OCI-LY7 (cell line): ENCODE measurements at regions not wholly inside any gene's neighbourhood (a gene's known extent, or its start where the extent isn't known, plus 50 kb on each side); places are given as distances from the start of the nearest gene placed in this dataset.

Experiments used
- BruUV-seq: library from RNA; stranded (reverse); fragments of 400-500 nt; replicated peaks from 2 replicates; lab custom pipeline; 2021; lab: Mats Ljungman, UMichigan
- CTCF ChIA-PET: fragments of 300-600 bp; sonication (Branson Sonifier 250); formaldehyde crosslinking; loops from one replicate; lab custom pipeline; 2022; ENCODE audit warnings: antibody characterized with exemption; ENCODE audit not compliant: unreplicated experiment; lab: Charles Lee
- POLR2A ChIA-PET: fragments of 300-600 bp; sonication (Branson Sonifier 250); formaldehyde crosslinking; loops from one replicate; lab custom pipeline; 2022; ENCODE audit warnings: antibody characterized with exemption; lab: Charles Lee
- DNase-seq: peaks from one replicate; pipeline ENCODE4 v3.0.0-alpha.2; 2015; ENCODE audit warnings: low spot score
- H2AFZ ChIP-seq: fragments of 200-600 bp; sonication (generic), shearing (Covaris generic); 2 replicates; pipeline ENCODE4 v1.6.1; 2014; ENCODE audit warnings: mild to moderate bottlenecking, antibody characterized with exemption, low read length, moderate library complexity
- H3K27ac ChIP-seq: fragments of 200-600 bp; sonication (generic); 2 replicates; pipeline ENCODE4 v1.5.1; 2014; ENCODE audit warnings: mixed run types, low read depth, mild to moderate bottlenecking, moderate library complexity, low read length, inconsistent platforms; ENCODE audit not compliant: poor library complexity, severe bottlenecking
- H3K36me3 ChIP-seq: fragments of 200-600 bp; sonication (generic); 2 replicates; pipeline ENCODE4 v1.6.1; 2014; ENCODE audit warnings: mild to moderate bottlenecking, antibody characterized with exemption, low read length, moderate library complexity, mixed read lengths; ENCODE audit not compliant: insufficient read depth
- H3K4me1 ChIP-seq: fragments of 200-600 bp; sonication (generic); 2 replicates; pipeline ENCODE4 v1.5.1; 2014; ENCODE audit warnings: mild to moderate bottlenecking, low read length; ENCODE audit not compliant: insufficient read depth, poor library complexity, severe bottlenecking
- H3K4me2 ChIP-seq: fragments of 200-600 bp; sonication (generic); 2 replicates; pipeline ENCODE4 v1.6.1; 2014; ENCODE audit warnings: mild to moderate bottlenecking, low read length
- H3K4me3 ChIP-seq: fragments of 200-600 bp; sonication (generic); 2 replicates; pipeline ENCODE4 v1.5.1; 2014; ENCODE audit warnings: mild to moderate bottlenecking, low read depth, low read length; ENCODE audit not compliant: poor library complexity, severe bottlenecking
- H3K79me2 ChIP-seq: fragments of 200-600 bp; sonication (generic); 2 replicates; pipeline ENCODE4 v1.6.1; 2016; ENCODE audit warnings: low read depth, mild to moderate bottlenecking, low read length, moderate library complexity, mixed read lengths; ENCODE audit not compliant: insufficient read depth
- H3K9me2 ChIP-seq: fragments of 200-600 bp; sonication (generic); 2 replicates; pipeline ENCODE4 v1.6.1; 2016; ENCODE audit warnings: mild to moderate bottlenecking, low read length, mixed read lengths; ENCODE audit not compliant: insufficient read depth
- H3K9me3 ChIP-seq: fragments of 200-600 bp; sonication (generic); 2 replicates; pipeline ENCODE4 v1.6.1; 2014; ENCODE audit warnings: mild to moderate bottlenecking, mixed run types, low read length, mixed read lengths
- H4K20me1 ChIP-seq: fragments of 200-600 bp; sonication (generic); 2 replicates; pipeline ENCODE4 v1.6.1; 2014; ENCODE audit warnings: mild to moderate bottlenecking, antibody characterized with exemption, low read length, moderate library complexity, mixed read lengths; ENCODE audit not compliant: insufficient read depth
- EZH2phosphoT487 ChIP-seq: fragments of 200-600 bp; sonication (generic); IDR thresholded peaks from 2 replicates; pipeline ENCODE4 v1.6.1; 2018; ENCODE audit warnings: low read depth, borderline replicate concordance, mild to moderate bottlenecking, mixed run types, antibody characterized with exemption, low read length, moderate library complexity, mixed read lengths
- intact Hi-C: fragments of 100-400 bp; cut with micrococcal nuclease; formaldehyde crosslinking; loops from one replicate; pipeline ENCODE4 v1.10.0; 2022; ENCODE audit not compliant: unreplicated experiment
- TF ChIP-seq, protein P1 (sequence below): fragments of 200-600 bp; sonication (generic); conservative IDR thresholded peaks from 2 replicates; pipeline ENCODE4 v1.5.1; 2014; ENCODE audit warnings: mild to moderate bottlenecking, antibody characterized with exemption, low read length, moderate library complexity, mixed read lengths

GRCh38 chr20:20869161-20869775, 156.8 kb upstream of the RALGAPA2 start:
- Histone ChIP-seq H3K9me3 (no peaks in the 10 kb centered on the region), H4K20me1 (no peaks in the 10 kb centered on the region), H3K4me2 (no peak overlapping the region), H3K27ac (no peak overlapping the region), H3K4me1 (no peaks in the 10 kb centered on the region), H3K79me2 (no peaks in the 10 kb centered on the region), H3K4me3 (no peak overlapping the region), H3K36me3 (no peaks in the 10 kb centered on the region), H2AFZ (no peak overlapping the region), H3K9me2 (no peaks in the 10 kb centered on the region)
- TF ChIP-seq, protein P1, sequence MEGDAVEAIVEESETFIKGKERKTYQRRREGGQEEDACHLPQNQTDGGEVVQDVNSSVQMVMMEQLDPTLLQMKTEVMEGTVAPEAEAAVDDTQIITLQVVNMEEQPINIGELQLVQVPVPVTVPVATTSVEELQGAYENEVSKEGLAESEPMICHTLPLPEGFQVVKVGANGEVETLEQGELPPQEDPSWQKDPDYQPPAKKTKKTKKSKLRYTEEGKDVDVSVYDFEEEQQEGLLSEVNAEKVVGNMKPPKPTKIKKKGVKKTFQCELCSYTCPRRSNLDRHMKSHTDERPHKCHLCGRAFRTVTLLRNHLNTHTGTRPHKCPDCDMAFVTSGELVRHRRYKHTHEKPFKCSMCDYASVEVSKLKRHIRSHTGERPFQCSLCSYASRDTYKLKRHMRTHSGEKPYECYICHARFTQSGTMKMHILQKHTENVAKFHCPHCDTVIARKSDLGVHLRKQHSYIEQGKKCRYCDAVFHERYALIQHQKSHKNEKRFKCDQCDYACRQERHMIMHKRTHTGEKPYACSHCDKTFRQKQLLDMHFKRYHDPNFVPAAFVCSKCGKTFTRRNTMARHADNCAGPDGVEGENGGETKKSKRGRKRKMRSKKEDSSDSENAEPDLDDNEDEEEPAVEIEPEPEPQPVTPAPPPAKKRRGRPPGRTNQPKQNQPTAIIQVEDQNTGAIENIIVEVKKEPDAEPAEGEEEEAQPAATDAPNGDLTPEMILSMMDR: no peak
- no peak for TF ChIP-seq EZH2phosphoT487
- no TSS peak for BruUV-seq
- ChIA-PET CTCF (no interaction called here), POLR2A (interaction anchor here (0.7 kb wide), 1 partner anchor 751 kb away, joined by 8 read pairs; no protein-coding TSS in a partner anchor)
- DNase-seq: no peak
- intact Hi-C loops: loop anchor here (10.0 kb wide), 2 partner anchors 366 to 706 kb away; no protein-coding TSS in a partner anchor

DNA sequence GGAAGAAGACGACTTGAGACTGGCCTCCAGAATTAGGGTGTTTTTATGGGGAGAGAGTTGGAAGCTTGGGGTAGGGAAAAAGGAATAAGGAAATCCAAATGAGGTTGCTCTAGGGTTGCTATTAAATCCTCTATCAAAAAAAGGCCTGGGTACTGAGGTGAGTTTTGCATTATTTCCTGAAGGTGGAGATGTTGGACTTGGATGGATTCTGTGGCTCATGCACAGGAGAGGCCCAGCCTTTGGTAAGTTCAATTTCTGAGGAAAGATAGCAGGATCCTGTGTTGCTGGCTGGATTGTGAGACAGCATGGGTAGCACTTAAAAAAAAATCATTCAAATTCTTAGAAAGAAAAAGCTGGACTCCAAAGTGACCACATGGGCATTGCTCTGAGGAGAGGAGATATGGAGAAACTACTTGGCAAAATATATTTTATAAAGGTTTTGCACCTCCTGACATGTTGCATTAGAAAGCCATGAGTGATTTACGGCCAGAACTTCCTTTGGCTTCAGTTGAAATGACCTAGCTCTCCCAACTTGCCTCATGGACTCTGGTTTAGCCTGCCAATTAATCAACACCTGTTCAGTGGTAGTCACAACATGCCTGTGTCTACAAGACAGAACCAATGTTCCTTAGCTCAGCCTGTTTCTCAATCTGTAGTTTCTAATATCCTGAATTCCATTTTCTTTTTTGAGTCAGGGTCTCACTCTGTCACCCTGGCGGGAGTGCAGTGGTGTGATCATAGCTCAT, 152.1 kb upstream of the RALGAPA2 start:
- H3K36me3 ChIP-seq: no peaks in the 10 kb centered on the region
- DNase-seq: no peak
- POLR2A ChIA-PET: interaction anchor here (0.6 to 0.7 kb wide), 3 partner anchors 17 to 614 kb away, joined by 3 to 6 read pairs (median 3); no protein-coding TSS in a partner anchor

More for the DNA sequence above, 152.1 kb upstream of the RALGAPA2 start:
- BruUV-seq: no TSS peak
- no peak overlapping the region for H3K4me2 ChIP-seq
- intact Hi-C loops: loop anchor here (10.0 kb wide), 2 partner anchors 370 to 710 kb away; no protein-coding TSS in a partner anchor
- H3K9me3 ChIP-seq: no peaks in the 10 kb centered on the region
- H4K20me1 ChIP-seq: no peaks in the 10 kb centered on the region
- TF ChIP-seq, protein P1: peak; percentile 32
- no peak for TF ChIP-seq EZH2phosphoT487
- H3K79me2 ChIP-seq: no peaks in the 10 kb centered on the region
- CTCF ChIA-PET: no interaction called here
- no peak overlapping the region for H3K4me3 ChIP-seq
- H3K27ac ChIP-seq: no peak overlapping the region
- H2AFZ ChIP-seq: no peak overlapping the region
- no peaks in the 10 kb centered on the region for H3K9me2 ChIP-seq
- H3K4me1 ChIP-seq: no peaks in the 10 kb centered on the region
